Activated CD4-positive, alpha-beta T cell treated with anti-CD3 and anti-CD28 coated beads, Interleukin-2, amount 50 U/mL, for 1 hour (primary cell): ENCODE measurements at regions not wholly inside any gene's neighbourhood (a gene's known extent, or its start where the extent isn't known, plus 50 kb on each side); places are given as distances from the start of the nearest gene placed in this dataset.

Experiments
- DNase-seq: peaks from one replicate; pipeline ENCODE4 v3.0.0-alpha.2; 2020

DNA sequence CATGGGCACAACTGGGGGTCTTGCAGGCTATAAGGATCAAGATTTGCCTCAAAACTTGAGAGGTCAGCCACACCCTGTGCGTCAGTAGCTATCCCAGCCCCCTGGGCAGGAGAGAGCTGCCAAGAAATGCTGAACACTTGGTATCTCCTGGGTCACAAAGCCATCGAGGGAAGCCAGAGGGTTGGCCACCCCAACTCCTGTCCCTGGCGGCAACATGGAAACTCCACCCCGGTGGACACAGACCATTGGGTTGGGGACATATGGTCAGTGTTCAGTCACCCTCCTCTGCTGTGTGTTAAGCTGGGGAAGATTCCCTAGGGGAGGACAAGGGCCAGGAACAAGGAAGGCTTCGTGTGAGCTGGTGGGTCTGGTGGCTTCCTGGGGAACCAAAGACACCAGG, 140.6 kb downstream of the C5orf15 start:
- DNase-seq: no peak

DNA sequence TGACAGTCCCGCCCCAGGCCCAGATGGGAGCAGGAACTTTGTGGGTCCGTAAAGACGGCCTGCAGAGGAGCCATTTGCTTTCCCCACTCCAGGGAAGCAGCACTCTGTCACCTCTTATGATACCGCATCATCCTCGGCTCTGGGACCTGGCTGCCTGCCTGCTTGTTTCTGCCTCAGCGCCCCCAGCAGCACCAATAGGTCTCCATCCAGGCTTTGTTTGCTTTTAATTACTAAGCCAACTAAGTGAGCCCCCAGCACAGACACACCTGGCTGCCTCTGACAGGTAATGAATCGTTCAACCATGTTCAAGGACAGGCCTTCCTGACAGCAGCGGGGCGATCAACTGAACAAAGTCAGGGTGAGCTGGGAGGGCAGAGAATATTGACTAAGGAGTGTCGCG, 141.4 kb downstream of the C5orf15 start:
- no peak for DNase-seq

DNA sequence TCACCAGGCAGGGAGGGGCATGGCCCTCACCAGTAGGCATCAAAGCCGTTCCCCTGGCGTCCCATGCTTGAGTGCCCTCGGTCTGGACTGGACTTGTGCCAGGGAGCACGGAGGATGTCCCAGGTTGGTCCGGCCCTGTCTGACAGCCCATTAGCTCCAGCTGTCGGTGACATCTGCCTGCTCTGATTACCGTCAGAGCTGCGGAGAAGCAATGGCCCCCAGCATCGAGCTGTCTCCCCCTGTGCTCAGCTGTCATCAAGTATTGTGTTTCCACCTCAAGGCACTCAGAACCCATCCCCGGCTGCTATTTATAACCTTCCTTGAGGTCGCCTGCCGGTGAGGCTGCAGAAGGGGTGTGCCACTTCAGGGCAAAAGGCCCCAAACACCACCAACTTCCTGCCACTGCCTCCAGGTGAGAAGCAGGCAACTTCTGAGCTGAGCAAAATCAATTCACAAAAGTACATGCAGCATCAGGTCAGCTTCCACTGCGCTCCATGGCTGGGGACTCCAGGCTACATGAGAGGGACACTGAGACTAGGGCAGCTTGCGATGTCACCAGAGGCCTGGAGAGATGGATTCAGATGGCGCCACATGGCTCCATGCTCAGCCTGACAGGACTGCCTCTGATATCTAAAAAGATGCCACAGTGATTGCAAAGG, 142.7 kb downstream of the C5orf15 start:
- no peak for DNase-seq

DNA sequence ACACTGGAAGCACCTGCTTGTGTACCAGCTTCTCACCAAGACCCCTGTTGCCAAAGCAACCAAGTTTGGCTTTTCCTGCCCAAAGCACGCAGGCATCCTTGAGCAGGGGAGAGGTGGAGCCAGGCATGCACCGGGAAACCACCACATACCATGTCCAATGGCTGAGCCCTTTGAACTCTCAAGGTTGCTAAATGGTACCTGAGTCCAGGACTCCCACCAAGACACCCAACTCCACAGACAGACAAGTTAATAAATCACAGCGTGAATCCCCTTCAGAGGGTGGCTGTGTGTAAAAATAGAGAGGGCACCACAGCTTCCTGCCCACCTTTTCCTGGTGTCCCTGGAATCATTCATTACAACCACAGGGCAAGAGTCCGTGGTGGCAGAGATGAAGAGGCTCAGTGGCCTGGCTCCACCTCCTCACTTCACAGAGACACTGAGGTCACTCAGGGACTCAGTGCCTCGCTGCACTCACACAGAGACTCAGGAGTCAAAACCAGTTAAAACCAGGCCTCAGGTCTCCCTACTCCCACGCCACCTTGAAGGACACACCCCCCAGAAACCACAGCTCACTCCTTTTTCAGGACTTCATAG, 143.7 kb downstream of the C5orf15 start:
- DNase-seq: no peak

DNA sequence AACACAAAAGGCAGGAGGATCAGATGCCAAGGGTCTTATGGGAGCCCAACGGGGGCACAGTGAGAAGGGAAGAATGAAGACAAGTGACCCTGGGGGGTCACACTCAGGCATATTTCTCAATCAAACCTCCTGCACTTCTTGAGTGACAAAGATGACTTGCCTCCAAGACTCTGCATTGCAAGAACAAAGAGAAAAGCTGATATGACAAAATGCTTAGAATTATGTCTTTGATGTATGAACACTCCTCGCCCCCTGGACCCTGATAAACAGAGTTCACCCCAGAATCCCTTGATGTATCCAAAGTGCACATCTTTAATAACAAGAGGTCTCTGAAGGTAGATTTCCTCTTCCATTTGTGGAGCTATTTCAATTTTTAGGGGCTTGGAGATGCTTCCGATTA, 146.5 kb downstream of the C5orf15 start:
- DNase-seq: no peak

DNA sequence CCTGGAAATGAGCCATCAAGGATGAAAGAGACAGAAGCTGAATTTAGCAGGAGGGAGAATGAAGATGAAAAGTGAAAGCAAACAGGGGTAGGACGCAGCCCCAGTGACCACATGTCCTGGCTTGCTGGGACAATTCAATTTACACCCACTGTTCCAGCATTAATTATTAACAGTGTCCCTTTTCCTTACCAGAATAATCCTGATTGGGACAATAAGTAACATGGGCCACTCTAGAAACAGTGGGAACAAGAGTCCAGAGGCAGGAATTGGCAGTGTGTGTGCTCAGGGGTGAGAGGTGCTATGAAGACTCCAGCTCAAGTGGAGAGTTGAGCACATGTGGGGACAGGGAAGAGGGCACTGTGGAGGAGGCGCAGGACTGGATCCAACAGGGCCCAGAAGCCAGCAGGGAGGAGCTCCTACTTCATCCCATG, 147.1 kb downstream of the C5orf15 start:
- no peak for DNase-seq

DNA sequence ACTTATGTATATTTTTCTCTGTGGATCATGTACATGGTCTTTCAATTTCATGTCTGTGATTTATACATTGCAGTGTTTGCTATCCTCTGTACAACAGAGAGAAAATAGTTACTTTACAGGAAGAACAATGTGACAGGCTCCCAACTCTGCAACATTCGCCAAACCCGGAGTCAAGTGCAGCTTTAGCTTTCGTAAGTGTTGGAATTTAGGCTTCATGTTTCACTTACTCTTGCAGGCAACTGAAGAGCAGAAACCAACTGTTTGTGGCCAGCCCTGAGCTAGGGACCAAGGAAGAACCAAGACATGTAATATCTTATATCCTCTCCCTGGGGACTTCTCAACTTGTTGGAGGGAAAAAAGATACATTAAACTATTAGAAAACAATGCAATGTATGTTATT, 147.9 kb downstream of the C5orf15 start:
- DNase-seq: no peak

DNA sequence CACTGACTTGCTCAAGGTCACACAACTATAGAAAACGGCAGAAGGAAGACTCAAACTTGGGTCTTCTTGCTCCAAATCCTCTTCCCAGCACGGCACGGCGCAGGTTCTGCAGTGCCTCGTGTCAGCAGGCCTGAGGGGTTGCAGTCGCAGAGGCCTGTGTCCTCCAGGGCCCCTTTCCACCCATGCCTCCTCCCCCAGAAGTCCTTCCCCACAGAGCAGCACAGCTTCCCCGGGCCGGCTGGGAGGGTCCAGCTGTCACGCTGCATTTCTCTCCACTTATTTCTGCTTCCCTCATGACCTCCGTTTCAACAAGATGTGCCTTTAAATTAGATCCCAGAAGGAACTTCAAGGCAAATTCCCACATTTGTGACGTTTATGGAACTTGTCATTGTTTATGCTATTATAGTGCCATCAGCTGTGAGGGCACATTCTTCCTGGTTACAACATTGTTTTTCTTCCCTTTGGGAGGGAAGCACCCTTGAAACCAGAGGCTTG, 148.4 kb downstream of the C5orf15 start:
- DNase-seq: no peak

DNA sequence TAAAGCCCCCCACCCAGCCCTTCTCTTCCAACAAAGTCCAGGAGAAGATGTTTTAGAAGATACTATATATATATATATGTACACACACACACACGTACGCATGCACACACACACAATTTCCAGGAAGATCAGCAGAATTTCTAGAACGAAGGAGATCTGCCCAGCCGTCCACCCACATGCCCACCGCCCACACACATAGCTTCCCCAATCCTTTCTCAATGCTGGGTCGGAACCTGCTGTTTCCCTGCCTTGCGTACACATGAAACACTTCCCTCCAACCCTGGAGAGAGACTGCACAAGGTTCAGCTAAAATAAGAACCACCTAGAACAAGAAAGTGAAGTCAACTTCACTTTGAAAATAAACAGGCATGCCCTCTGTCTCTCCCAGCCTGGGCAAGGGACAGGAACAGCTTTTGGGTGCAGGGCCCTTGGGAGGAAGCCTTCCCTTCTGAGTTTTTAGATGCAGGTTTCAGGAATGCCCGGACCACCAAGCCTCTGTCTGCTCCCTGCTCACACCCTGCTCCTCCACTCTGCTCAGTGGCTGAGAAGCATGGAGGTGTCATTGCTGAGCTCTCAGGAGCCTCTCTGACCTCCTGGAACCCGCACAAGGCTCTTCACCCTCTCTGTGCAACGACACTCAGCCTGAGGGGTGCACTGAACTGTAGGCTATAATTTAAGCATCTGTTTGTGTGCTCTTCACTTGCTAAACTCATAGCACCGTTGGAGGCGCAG, 149.4 kb downstream of the C5orf15 start:
- no peak for DNase-seq

DNA sequence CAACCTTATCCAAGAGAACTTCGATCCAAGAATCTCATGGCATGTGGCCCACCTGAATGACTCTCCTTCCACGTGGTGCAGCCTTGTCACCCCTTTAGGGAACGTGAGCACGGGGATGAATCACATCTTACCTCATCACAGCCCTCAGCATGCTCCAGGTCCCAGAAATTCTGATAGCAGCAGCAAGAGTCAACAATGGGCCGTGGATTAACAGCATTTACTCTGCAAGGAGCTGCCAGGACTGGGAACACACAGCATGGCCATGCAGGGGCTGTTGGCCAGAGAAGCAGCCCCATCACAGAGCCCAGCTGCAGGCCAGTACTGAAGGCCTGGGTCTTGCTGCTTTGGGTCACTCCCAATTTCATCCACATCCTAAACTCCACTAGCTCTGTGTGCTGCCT, 150.4 kb downstream of the C5orf15 start:
- no peak for DNase-seq

DNA sequence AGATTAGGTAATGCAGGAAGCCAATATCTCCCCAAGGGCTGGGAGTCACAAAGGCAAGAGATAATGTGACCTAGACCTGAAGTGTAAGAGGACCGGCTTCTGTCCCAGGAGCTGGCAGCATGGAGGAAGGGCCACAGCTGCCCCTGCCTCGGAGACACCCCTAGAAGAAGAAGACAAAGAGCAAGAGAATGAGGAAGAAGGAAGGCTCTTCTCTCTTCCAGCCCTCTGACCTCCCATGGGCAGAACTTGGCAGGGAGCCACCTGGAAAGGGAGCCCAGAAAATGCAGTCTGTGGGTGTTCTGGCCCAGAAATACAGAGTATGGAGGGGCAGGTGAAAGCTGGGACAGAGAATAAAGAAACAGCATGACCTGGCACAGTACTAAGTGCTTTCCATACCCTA, 151.0 kb downstream of the C5orf15 start:
- no peak for DNase-seq

DNA sequence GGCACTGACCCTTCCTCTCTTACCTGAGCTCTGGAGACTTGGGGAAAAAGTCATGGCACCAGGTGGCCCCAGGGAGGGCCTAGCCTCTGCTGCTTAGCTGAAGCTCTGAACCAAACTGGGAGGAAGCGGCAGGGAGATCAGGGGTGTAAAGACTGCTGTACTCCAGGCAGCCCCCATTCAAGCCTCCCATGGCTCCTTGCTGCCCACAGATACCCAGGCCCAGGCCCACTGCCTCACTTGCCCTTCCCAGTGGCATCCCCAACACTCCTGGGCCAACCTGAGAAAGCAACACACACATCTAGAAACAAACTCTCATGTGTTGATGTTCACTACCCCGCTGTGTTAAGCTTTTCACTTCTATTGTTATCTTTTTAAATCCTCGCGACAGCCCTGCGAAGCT, 151.6 kb downstream of the C5orf15 start:
- no peak for DNase-seq

DNA sequence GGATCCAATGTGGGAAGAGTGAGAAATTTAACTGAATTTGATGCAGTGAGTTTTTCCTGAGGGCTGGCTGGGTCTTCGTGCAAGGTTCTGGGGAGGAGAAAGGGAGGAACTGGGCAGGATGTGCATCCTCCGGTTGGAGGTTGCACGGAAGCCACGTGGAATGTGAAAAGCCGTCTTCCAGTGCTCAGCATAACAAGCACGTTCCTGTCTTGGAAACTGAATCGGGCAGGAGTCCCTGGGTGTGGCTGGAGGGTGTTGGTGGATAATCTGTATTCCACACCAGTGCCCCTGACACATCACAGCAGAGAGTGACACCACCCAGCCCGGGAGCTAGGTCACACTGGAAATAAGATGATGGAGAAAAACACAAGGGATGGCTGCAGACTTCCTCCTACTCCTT, 154.3 kb downstream of the C5orf15 start:
- no peak for DNase-seq

DNA sequence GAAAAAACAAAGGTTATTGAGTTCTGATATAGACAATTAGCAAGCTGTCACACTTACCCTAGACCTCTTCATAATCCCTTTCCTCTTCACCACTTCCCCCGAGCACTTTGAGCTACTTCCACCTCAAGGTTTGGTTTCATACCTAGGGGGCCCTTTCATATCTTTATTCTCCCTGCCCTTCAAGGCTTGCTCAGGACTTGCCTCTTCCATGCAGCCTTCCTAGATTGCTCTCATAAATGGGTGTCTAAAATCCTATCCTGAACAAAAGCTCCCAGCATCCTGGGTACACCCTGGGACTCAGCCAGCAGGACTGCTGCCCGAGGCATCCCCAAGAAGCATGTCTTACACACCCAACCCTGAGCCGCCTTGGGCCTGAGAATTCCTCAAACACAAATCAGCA, 157.3 kb downstream of the C5orf15 start:
- DNase-seq: no peak

DNA sequence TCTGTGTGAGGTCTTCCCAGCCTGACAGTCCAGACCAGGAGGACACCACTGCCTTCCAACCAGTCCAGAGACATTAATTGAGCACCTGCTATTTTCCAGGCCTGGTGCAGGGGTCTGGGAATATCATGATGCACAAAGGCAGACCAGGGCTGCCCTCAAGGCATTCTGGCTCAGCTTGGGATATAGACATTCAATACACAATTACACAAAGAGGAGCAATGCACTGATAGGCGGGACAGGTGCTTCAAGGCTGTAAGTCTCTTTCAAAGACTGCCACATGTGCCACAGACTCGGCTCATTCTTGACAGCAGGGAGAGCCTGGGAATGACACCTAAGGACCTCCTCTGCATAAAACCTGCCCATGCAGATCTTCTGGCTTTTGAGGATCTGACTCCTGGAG, 158.6 kb downstream of the C5orf15 start:
- no peak for DNase-seq

DNA sequence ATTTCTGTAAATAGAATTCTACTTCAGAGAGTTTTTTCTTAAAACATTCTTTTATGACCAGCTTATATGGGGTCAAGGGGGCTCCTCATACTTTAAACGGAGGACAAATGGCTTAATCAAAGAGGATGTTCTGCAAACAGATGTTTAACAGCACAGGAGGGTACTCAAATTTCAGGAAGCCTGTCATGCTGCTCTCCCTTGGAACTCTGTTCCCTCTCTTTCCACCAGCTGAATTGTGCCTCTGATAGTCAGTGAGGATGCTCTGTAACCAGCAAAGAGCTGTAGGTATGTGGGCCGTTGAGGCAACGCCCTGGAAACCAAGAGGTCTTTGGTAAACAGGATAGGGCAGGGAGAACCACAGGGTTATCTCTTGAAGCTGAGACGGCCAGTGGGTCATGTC, 161.1 kb downstream of the C5orf15 start:
- DNase-seq: no peak

DNA sequence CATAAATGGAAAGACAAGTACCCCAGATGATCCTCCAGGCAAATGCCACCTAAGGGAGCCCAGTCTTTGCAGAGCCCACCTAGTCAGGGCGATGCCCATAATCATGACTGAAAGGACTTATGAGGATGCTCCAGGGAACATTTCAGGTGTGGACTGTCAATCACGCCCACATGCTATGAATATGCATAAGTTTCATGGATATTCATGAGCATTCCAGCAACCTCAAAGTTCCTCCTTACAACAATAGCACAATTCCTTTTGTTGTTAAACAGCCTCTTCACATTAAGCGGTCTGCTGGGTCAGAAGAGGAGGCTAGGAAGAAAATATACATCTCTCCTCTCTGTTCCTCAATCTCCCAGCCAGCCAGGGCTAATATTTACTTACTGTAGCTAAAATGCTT, 161.6 kb downstream of the C5orf15 start:
- DNase-seq: no peak

DNA sequence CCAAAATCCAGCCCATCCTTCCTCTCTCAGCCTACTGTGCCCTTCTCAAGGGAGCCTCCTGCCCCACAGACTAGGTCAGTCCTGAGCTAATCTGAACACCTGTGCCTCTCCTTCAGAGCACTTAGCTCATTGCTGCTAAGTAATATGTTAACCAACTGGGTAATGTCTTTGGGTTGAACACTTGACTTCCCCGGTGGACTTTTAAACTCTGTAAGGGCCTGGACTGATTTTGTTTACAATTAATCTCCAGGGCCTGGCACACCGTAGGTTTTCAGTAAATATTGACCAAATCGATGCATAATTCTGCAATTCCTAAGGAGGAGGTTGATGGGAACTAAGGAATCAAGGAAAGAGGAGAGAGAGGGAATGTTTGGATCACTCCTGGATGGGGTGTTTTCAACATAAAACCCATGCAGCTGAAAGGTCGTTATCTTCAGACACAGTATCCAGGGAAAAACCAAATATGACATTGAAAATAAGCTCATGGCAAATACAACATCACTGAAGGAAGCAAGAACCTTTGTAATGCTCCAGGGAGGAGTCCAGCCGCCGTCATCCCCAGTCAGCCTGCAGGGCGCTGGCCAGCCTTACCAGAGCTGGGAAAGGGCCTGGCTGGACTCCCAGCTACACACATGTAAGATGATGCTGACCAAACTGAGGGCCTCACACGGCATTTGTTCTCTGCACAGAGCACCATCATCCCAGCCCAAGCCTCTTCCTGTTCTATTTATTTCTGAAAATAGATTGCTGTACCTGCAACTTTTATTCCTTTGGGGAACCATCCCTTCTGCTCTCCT, 166.3 kb downstream of the C5orf15 start:
- no peak for DNase-seq

DNA sequence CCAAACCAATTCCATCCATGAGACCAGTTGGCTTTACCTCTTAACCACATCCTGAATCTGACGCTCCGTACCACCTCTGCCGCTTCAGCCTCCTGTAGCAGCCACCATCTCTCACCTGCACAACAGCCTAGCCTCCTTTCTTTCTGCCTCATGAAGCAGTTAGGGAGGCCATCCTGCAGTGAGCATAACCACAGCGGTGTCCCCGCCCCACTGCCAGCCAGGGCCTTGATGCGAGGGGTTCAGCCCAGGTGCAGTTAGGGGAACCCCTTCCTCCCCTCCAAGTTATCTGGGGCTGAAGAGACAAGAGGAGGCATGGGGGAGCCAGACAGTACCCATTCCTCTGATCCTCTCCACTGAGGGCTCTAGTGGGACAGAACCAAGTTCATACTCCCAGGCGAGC, 167.0 kb downstream of the C5orf15 start:
- DNase-seq: no peak

DNA sequence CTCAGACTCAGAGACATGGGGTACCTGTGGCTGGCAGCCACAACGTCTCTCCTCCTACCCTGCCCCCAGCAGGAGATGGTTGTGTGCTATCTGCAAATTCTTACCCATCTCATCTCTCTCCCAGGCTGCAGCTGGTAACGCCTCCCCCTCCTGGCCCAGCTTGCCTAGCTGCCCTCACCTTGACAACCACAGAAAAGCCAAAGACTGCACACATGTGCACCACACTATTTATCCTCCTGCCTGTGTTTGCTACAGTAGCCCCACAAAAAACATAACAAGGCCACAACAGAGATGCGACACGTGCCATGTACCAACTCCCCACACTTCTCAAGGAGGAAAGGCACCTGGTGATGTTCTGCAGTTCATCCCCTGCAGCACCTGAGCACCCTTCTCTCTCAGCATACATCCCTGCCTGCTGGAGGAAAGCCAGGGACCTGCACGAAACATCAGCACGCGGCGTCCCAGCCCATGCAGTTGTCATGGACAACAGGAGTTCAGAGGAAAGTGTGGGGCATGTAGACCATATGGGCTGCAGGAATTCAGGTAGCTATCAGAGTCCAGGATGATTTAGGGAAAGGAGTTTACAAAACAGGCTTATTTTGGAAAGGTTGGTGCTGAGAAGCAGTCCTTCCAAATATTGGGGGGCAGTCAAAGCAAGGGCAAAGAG, 168.7 kb downstream of the C5orf15 start:
- DNase-seq: no peak

DNA sequence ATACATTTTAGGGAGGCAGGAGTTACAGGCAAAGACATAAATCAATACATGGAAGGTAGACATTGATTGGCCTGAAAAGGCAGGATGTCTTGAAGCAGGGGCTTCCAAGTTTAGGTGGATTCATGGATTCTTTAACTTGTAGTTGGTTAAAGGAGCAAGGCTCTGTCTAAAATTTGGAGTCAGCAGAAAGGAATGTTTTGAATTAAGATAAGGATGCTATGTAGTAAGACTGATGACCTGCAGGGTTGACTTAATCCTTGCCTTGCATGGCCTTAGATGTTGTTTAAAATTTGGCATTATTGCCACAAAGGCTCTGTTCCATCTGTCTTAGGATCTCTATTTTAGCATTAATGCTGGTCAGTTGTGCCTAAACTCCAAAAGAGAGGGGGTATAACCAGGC, 171.3 kb downstream of the C5orf15 start:
- no peak for DNase-seq

DNA sequence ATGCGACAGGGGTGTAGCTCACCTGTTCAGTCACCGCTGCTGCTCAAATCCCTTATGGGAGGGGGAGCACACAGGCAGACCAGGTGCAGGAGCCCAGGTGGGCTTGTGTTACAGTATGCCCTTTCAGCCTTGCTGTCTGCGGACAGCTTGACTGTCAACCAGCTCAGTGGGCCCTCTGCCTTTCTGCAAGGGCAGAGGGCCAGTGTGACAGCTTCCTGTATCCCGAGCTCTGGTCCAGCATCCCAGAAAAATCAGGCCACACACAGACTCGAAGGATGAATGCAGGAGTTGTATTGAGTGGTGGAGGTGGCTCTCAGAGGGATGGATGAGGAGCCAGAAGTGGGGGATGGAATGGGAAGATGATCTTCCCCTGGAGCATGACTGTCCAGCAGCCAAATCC, 172.2 kb downstream of the C5orf15 start:
- DNase-seq: no peak
